ENCODE measurements at regions not wholly inside any gene's neighbourhood (a gene's known extent, or its start where the extent isn't known, plus 50 kb on each side); places are given as distances from the start of the nearest gene placed in this dataset.

DNA sequence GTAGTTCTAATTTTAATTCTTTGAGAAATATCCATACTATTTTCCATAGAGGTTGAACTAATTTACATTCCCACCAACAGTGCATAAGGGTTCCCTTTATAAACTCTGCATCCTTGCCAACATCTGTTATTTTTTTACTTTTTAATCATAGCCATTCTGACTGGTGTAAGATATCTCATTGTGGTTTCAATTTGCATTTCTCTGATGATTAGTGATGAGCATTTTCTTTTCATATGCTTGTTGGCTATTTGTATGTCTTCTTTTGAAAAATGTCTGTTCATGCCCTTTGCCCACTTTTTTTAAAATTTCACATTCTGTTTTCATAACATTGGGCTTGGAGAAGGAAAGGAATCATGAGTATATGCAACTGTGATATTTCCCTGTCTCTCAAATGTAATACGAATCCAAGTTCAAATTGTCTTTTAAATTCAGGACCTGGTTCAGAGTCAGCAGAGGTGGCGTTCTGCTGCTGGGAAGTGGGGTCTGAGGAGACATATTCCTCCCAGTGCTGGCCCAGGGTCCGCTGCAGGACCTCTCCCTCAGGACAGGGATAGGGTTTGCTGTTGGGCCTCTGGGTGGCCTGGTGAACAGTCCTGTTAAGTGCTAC, 81.2 kb upstream of the ETV6 start:
- DNase-seq = no peak

DNA sequence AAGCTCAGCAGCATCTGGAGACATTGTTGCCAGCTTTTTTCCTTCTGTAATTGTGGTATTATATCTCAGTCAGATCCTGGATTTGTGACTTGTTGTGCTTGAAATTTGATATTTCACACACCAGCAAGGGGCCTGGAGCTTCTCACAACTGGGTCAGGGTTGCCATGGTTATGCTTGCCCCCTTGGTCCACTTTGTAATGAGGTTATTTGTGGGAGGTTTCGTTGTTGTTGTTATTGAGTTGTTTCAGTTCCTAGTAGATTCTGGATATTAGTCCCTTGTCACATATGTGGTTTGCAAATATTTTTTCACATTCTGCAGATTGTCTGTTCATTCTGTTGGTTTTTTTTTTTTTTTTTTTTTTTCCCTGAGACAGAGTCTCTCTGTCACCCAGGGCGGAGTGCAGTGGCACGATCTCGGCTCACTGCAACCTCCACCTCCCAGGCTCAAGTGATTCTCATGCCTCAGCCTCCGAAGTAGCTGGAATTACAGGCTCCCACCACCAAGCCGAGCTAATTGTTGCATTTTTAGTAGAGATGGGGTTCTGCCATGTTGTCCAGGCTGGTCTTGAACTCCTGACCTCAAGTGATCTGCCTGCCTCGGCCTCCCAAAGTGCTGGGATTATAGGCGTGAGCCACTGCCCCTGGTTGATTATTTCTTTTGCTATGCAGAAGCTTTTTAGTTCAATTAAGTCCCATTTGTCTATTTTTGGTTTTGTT, 80.6 kb upstream of the ETV6 start:
- DNase-seq = no peak

DNA sequence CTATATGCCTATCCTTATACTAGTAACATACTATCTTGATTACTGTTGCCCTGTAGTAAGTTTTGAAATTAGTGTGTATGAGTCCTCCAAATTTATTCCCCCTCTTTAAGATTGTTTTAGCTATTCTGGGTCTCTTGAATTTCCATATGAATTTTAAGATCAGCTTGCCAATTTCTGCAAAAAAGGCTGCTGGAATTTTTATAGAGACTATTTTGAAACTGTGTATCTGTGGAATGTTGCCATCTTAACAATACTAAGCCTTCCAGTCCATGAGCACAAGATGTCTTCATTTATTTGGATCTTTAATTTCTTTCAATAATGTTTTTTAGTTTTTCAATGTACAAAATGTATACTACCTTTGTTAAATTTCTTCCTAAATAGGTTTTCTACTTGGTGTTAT, 79.8 kb upstream of the ETV6 start:
- DNase-seq = no peak

DNA sequence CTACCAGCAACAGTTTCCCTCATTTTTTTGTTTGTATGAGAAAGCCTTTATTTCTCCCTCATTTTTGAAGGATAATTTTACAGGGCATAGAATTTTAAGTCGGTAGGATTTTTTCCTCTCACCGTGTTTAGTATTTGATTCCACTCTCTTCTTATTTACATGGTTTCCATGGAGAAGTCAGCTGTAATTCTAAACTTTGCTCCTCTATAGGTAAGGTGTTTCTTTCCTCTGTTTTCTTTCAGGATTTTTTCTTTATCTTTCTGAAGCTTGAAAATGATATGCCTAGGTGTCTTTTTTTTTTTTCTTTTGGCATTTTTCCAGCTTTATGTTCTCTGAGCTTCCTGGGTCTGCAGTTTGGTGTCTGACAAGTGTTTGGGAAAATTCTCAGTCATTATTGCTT, 75.6 kb upstream of the ETV6 start:
- DNase-seq = no peak

DNA sequence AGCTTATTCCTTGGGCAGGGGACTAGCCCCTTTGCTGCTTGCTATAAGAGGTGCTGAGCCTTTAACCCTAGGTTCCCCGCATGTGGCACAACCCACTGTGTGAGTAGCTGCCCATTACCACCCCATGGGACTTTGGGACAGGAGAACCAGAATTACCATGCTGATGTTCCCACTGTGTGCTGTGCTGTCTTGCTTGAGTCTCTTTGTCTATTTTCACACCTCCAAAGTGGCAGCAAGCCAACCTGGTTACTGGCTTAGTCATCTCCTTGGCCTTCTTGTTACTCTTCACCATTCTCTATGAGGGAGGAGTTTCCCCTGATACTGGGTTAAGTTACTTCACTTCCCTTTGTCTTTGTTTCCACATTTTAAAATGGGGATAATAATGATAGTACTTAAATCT, 73.4 kb upstream of the ETV6 start:
- DNase-seq = no peak

DNA sequence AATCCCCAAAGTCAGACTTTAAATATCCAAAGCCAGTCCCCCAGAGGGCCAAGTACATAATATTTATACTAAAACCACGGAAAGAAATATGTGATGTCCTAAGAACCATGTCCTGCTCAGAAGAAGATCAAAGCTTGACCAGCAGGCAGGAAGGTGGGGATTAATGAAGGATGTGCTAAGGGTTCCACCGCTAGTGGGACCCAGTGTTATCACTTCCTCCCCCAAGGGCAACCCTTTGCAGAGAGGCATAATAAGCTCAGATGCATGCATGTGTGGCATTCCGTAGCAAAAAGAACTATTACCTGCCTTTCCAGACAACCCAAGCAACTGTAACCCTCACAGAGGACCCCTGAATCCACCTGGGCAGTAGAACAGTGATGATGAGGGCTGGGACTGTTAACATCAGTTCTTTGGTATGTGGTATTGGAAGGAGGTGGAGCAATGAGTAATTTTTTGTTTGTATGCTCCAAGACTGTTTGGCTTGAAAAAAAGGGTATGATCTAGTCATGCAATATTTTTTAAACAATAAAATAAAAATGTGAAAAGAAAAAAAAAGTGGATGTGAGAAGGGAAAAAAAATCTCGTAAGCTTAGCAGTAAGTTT, 71.7 kb upstream of the ETV6 start:
- DNase-seq = no peak

DNA sequence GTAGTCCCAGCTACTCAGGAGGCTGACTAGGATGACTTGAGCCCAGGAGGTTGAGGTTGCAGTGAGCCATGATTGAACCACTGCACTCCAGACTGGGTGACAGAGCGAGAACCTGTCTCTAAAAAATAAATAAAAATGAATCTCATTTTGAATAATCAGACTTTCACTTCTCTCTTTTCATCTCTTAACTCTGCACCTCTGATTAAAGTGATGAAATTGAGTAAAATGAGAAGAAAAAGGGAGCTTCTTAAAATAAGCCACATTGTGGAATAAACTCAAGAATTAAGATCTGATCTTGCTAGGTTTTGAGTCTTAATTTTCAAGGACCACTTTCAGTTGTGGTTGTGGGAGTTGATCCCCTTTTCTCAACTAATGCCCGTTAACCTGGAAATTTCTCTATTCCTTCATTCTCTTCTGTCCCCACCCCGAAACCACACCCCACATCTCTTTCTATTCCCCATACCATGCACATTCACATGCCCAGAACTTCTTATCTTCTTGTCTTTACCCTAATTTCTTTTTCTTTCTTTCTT, 70.9 kb upstream of the ETV6 start:
- no peak for DNase-seq

DNA sequence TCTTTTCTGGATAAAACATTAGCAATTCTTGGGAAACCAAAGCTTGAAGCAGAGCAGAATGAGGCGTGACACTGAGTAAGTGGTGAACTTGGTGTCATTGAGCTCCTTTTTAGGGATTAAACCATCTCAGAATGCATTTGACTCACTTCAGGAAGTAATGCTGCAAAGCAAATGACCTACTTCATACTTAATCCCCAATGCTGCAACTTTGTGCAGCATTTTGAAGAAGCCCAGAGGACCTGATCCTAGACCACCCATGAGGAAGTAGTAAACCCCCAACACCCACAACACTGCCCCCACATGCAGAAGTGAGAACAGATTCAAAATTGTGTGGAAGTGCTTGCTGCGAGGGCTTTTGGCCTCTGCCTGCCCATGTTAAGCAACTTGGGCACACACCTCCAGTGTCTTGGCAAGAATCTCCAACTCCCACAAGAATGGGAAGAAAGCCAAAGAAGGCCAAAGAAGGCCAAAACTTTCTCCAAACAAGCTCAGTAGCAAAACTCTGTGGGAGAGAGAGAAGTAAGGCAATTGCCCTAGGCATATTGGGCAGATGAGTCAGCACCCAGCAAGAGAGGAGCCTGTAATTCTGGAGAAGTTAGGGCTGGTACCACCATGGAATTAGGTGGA, 69.2 kb upstream of the ETV6 start:
- DNase-seq = peak; percentile 19 to 36

DNA sequence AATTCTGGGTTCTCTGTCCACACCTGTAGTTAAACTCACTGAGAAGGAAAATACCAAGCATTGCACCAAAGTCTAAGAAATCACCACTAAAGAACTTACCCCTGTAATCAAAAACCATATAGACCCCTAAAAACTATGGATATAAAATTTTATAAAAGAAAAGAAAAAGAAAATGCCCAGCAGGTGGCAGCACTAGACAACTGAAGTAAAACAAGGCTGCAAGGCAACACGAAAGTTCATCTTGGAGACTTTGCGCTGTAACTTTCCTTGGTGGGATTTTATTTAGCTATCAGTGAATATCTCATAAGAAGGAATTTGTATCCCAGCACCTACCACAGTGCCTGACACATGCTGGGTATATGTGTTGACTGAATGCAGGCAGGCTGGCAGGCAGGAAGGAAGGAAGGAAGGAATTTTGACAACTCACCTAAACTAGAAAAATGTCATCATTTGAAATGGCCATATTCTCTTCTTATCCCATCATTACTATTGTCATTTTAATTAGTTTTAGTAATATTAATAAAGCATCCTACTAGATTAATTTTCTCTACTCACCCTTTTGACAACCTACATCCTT, 68.2 kb upstream of the ETV6 start:
- peak; percentile 59 to 69 for DNase-seq

DNA sequence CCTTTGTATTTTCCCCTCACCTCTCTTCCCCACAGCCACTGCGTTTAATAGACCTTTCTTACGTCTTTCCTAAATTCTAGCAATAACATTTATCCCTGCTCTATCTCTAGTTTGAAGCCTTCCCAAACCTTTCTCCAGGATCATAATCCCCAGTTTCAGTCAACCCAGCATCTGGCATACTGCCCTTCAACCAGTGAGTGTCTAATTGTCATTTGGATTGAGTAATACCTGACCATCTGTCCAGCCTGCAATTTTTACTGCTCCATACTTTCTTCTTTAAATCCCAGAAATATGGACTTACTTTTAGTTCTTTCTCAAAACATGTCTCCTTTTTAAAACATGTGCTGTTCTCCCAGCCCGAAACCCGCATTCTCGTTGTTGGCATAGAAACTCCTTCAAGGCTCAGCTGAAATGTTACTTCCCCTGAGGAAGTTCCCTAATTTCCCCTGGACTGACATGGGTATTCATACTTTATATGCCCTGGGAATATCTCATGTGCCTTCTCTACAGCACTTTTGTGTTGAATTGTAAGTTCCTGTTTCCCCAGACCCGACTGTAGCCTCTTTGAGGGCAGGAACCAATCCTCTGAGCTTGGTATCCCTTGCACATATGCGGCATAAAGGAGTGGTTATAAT, 65.1 kb upstream of the ETV6 start:
- DNase-seq = no peak

DNA sequence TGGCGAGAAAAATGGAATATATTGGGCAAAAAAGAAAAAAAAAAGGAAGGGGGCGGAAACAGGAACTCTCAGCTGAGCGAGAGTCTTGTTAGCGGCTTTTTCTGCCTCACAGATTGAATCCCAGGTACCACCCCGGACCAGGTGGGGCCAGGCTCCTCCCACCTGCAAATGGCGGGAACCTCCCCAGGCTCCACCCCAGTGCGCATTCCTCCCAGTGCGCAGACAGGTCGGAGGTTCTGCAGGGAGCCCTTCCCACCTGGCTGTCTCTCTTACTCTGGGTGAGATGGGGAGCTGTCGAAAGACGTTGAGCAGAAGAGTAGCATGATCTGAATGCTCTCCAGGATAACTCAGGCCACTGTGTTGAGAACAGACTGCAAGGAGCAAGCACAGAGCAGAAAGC, 57.0 kb upstream of the ETV6 start:
- no peak for DNase-seq

DNA sequence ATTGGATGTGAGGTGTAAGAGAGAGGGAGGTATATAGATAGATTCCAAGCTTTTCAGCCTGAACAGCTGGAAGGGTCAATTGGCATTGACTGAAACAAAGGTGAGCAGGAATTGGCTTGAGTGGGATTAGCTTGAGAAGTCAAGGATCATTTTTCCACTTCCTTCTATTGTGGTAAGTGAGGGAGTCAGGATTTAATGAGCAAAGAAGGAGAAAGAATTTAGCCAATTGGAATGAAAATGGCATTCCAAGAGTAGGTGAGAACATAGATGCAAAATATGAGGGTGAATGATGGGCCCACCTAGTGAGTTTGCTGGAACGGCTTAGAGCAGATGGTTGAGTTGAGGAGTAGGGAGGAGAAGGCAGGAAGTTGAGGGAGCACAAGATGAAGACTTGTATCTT, 56.5 kb upstream of the ETV6 start:
- no peak for DNase-seq

DNA sequence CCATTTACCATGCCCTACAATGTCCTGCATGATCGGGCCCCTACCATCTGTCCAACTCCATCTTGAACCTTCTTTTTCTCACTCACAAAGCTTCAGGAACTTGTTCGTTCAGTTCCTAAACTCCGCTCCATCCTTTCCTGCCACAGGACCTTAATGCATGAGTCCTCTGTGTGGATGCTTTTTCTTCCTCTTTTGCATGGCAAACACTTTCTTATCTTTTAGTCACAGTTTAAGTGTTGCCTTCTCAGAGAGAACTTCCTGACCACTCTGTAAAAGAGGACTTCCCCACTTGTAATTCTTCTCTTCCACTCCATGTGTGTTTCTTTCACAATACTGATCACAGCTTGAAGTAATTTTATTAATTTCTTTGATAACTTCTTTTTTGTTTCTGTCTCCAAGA, 54.4 kb upstream of the ETV6 start:
- DNase-seq = no peak

DNA sequence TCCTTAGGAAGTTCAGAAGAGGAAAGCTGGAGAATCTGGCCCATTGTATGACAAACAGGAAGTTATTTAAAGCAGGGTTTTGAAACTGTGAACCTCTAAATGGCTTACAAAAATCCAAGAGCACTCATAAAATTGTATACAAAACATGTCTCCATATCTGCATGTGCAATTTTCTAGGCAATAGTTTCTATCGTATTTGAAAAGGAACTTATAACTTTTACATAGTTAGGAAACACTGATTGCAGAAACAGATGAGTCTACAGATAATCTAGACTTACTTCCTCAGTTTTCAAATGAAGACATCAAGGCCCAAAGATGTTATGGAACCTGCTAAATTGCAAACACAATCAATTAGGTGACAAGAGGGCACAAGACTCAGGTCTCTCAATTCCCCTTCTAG, 53.3 kb upstream of the ETV6 start:
- DNase-seq = no peak

DNA sequence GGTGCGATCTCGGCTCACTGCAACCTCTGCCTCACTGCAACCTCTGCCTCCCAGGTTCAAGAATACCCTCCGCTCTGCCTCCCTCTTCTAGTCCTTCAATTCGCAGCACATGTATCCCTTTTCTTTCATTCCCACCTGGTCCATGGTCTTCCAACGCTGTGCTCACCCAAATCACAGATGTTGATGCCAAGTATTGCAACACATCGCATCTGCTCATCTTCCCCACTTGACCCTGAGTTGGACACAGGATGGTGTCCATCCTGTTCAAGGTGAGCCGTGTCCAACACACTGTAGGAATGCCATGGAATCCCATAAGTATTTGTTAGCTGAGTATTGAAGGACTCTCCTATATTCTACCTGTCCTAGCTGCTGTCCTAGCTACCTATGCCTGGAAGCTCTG, 50.6 kb upstream of the ETV6 start:
- DNase-seq = no peak

All from right lung (tissue), 2 donors.